ENCODE measurements at regions not wholly inside any gene's neighbourhood (a gene's known extent, or its start where the extent isn't known, plus 50 kb on each side); places are given as distances from the start of the nearest gene placed in this dataset.

- TF ChIP-seq FOXK2 (IDR thresholded peaks at IDR 0.05) (no peak), HDAC6 (IDR thresholded peaks at IDR 0.05; ENCODE audit: unreplicated experiment) (no peak), SUPT20H (IDR thresholded peaks at IDR 0.05; ENCODE audit: borderline replicate concordance, control insufficient read depth, low read depth, low read length) (no peak), CUX1 (IDR thresholded peaks at IDR 0.05; ENCODE audit: insufficient replicate concordance, low read depth, low read length) (no peak), ZNF24 (IDR thresholded peaks at IDR 0.05) (no peak), MTA3 (IDR thresholded peaks at IDR 0.05; ENCODE audit: borderline replicate concordance, low read length) (no peak)
Measured at GRCh38 chr2:3126911-3127621, 250.6 kb downstream of the EIPR1 start (continued).

Measured in GM12878 (cell line).